Lung microvascular endothelial cell (primary cell): ENCODE measurements at regions not wholly inside any gene's neighbourhood (a gene's known extent, or its start where the extent isn't known, plus 50 kb on each side); places are given as distances from the start of the nearest gene placed in this dataset.
"Not testable (repeated sequence)": the region's sequence is repeated elsewhere in the genome, so short reads cannot be mapped to it uniquely, and the experiment has no call there.

Experiments used
- DNase-seq, 2 donors: peaks; one replicate each; pipeline versions ENCODE4 v3.0.0 to v3.0.0-alpha.2; 2010; ENCODE audit warnings: low read depth in 2 of 2

DNA sequence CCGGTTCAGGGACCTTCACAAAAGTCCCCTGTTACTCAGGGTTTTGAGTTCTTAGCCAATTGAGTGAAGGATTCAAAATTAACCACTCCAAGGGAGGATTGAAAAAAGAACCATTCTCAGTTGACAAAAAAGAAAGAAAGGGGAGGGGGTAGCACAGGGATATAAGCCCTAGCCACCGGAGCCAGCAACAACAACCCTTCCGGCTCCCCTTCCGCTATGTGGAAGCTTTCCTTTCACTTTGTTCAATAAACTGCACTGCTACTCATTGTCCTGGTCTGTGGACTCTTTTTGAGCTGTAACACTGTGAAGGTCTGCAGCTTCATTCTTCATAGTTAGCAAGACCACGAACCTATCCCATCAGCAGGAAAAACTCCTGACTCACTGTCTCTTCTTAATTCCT is 1488.1 kb upstream of the PRR20A start:
- DNase-seq: no peak

GRCh38 chr13:55653497-55653896 is 1487.2 kb upstream of the PRR20A start:
- no peak for DNase-seq

GRCh38 chr13:55654243-55654642 is 1486.5 kb upstream of the PRR20A start:
- no peak for DNase-seq

GRCh38 chr13:55660264-55660663 is 1480.5 kb upstream of the PRR20A start:
- not testable (repeated sequence) for DNase-seq

GRCh38 chr13:55660851-55661250 is 1479.9 kb upstream of the PRR20A start:
- DNase-seq: no peak

- no peak for DNase-seq
These were observed 1479.2 kb upstream of the PRR20A start for GRCh38 chr13:55661505-55661904.

DNA sequence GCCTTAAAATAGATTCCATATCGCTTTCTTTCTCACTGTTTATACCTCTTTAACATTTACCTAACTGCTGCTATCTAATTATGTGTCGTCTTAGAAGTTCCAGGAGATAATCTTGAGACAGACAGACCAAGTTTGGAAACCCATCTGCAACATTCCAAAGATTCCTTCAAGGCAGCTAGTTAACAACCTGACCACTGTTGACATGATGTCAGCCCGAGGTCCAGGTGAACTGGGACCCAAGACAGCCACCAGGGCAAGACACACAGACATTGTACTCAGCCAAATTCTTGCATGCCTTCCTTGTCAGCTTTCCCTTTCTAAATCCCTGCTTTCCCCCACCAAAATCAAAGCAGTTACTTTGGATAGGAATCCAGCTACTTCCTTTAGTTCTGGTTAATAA is 1476.5 kb upstream of the PRR20A start:
- DNase-seq: no peak

DNA sequence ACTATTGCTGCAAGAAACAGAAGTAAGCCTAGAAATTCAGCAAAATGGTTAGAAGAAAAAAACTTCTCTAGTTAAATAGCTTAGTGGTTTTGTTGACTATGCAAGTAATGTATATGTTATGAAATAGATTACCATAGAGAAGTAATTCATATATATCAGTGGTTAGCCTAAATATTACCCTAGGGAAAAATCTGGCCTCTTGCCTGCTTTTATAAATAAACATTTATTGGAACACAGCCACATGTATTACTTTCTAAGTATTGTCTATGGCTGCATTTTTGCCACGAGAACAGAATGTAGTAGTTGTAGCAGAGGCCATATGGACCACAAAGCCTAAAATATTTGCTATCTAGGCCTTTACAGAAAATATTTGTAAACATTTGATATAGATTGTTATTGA is 1471.7 kb upstream of the PRR20A start:
- DNase-seq: no peak

DNA sequence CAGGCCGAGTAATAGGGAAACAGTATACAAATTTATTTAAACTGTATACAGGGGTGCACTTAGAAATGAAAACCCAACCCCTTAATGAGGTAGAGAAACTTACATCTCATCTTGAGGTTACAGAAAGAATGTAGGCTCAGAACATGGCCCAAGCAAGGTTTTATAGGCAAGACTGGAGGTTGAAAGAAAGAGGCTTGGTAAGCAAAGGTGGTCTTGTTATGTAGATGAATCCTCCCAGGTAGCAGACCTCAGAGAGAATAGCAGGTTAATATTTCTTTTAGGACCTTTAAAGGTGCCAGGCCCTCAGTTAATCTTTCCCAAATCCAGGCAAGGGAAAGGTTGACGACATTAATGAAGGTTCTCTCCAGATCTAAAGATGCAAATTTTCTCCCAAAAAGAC is 1466.8 kb upstream of the PRR20A start:
- no peak for DNase-seq

DNA sequence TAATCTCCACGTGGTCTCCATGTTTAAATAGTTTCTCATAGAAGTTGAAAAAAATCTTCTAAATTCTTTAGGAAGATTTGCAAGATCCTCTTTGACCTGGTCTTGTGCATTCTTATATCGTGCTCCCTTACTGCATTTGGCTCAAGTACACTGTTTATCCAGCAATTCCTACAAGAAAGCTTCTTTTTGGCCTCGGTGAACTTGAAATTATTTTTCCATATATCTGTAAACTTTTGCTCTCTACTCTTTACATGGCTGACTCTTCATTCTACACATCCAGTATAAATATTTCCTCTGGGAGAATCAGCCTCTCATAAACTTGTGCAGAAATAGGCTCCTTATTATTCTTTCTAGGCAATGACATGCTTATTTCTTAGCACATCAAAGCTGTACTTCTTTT is 1457.9 kb upstream of the PRR20A start:
- no peak for DNase-seq

GRCh38 chr13:55705526-55705925 is 1435.2 kb upstream of the PRR20A start:
- DNase-seq: no peak

DNA sequence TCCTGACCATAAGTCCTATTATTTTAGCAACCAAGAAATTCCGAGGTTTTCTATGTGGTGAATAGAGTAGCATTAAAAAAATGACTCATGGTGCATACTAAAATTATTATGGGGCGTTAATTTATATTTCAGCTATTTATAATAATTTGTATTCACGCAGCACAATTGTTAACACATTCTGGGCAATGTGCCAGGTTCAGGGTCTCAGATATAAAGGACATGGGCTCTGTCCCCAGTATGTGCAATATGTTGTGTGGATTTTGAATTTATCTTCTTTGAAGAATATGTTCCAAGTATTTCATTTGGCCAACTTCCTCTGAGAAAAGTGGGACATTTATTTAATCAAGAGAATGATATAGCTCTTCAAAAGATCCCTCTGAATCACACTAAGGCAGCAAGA is 1434.7 kb upstream of the PRR20A start:
- DNase-seq: no peak

DNA sequence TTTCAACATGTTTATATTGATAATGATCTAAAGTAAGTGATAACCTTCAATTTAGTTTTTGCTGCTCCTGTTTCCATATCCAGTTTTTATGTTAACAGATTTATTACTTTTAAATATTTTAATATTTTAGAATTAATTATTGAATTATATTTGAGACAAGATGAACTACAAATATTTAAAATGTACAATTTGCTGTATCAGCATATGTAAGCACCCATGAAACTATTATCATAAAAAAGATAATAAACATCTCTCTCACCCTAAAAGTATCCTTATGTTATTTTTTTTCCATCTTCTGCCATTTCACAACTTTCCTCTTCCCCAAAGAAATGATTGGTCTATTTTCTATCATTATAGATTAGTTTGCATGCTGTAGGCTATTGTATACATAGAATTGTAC is 1426.6 kb upstream of the PRR20A start:
- no peak for DNase-seq

DNA sequence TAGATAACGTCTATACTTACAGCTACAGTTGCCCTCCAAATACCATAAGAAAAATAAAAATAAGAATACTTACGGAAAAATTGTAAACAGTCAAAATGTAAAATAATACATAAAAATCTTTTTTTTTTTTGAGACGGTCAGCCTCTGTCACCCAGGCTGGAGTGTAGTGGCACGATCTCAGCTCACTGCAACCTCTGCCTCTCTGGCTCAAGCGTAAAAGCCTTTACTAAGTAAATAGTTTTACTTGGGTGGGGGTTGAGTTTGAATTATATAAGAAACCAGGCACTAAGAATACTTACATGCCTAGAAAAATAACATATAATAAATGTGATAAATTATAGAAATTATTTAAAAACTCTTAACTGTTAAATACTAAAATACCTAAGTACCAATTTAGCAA is 1413.0 kb upstream of the PRR20A start:
- DNase-seq: no peak

GRCh38 chr13:55728247-55728646 is 1412.5 kb upstream of the PRR20A start:
- no peak for DNase-seq

DNA sequence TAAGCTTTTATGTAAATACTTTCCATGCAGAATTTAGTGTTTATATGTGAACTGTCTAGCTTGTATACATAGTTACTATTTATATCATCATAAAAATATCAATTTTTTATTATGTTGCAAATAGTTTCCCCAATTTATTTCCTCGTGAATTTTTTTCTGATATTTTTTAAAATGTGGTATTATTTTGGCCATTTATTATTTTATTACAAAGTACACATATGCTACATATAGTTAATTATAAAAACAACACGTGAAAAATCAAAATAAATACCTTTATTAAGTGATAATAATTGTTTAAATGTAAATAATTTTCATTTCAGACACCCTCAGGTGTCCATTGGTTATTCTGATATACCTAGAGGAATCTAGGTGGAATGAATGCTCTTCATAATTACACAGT is 1394.9 kb upstream of the PRR20A start:
- DNase-seq: no peak

DNA sequence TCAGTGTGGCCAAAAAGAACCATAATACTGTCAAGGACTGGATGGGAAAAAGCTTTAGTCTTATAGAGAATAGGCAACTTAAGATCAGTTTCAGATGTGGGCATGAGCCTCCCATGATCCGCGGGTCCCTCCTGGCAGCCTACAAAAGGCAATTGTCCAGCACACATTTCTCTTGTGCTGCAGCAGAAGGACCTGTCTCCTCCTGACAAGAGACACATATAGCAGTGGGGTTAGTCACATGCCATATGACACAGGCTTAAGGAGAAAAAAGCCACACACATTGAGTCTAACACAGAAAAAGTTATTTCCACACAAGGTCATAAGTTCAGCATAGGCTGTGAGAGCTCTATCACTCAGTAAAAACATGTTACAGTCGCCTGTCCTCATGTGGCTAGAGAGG is 1378.7 kb upstream of the PRR20A start:
- no peak for DNase-seq

DNA sequence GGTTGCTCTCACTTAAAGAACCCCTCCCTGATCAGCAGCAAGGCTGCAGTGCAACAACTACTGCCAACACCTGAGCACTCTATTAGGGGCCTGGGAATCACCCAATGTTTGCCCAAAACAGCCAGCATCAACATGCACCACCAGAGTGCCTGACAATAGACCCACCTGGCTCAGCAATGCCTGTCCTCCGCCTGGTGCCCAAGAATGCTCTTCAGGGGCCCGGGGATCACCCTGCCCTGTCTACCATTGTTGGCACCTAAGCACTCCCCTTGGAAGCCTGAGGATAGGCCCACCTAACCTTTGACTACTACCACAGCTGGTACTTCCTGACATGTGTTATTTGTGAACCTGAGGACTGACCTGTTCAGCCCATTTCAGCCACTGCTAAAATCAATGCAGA is 1363.1 kb upstream of the PRR20A start:
- DNase-seq: no peak

DNA sequence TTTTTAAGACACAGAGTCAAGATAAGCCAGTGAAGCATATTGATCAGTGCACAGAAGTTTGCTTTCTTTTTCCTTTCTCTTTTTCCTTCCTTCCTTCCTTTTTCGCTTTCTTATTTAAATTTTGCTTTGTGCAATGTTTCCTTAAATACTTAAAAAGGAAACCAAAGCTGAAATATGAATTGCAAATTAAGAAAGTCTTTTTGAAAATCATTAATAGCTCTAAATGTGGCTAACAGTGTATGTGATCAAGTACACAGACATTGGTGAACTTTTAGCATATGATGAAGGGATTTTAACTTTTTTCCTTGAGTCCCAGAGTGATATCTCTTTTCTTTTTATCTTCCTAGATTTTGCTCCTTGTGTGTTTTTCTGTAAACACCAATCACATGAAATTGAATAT is 1356.9 kb upstream of the PRR20A start:
- no peak for DNase-seq

GRCh38 chr13:55788548-55788947 is 1352.2 kb upstream of the PRR20A start:
- DNase-seq: no peak

DNA sequence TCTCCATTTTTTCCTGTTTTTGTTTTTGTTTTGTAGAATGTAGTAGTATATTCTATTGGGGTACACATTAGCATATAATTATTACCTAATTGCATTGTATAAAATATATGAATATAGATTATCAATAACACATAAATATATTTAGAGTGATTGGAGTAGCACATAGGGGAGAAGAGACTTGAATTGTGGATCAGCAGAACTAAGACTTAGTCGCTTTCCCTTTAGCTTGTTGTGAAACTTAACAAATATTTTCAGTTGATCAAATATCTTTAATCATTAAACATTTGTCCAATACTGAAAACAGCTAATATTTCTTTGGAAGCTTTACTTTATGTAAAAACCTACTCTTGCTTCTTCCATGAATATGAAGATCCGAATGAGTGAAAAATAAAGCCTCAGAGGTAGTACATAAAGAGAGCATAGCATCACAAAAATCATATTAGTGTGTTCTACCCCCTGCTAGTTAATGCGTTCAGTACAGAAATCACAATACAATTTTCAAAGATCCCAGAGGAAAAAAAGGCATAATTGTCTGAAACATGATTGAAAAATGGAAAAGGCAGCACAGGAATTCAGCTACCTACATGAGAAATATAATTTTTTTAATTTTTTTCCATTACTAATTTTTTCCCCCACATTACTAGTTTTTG is 1348.0 kb upstream of the PRR20A start:
- no peak for DNase-seq

GRCh38 chr13:55815458-55816033 is 1325.2 kb upstream of the PRR20A start:
- no peak for DNase-seq

- no peak for DNase-seq
These were observed 1323.6 kb upstream of the PRR20A start for GRCh38 chr13:55816976-55817601.
